ENCODE measurements at regions not wholly inside any gene's neighbourhood (a gene's known extent, or its start where the extent isn't known, plus 50 kb on each side); places are given as distances from the start of the nearest gene placed in this dataset.
"Not testable (repeated sequence)": the region's sequence is repeated elsewhere in the genome, so short reads cannot be mapped to it uniquely, and the experiment has no call there.

GRCh38 chr21:6428498-6429092 is 4092.8 kb upstream of the TPTE start:
- DNase-seq: not testable (repeated sequence)

GRCh38 chr21:6429924-6430323 is 4091.5 kb upstream of the TPTE start:
- DNase-seq: not testable (repeated sequence)

- DNase-seq: not testable (repeated sequence)
Observed at GRCh38 chr21:6433149-6433548, 4088.2 kb upstream of the TPTE start.

- DNase-seq: not testable (repeated sequence)
Observed at GRCh38 chr21:6436205-6436604, 4085.2 kb upstream of the TPTE start.

GRCh38 chr21:6436971-6437833 is 4084.2 kb upstream of the TPTE start:
- DNase-seq: not testable (repeated sequence)

GRCh38 chr21:6437834-6438187 is 4083.6 kb upstream of the TPTE start:
- DNase-seq: not testable (repeated sequence)

- DNase-seq: not testable (repeated sequence)
Observed at GRCh38 chr21:6439058-6439457, 4082.3 kb upstream of the TPTE start.

GRCh38 chr21:6454648-6455340 is 4066.6 kb upstream of the TPTE start:
- DNase-seq: not testable (repeated sequence)

- not testable (repeated sequence) for DNase-seq
Observed at GRCh38 chr21:6456011-6456661, 4065.2 kb upstream of the TPTE start.

- not testable (repeated sequence) for DNase-seq
Observed at GRCh38 chr21:6459761-6460160, 4061.6 kb upstream of the TPTE start.

- DNase-seq: not testable (repeated sequence)
Observed at GRCh38 chr21:6461358-6461757, 4060.0 kb upstream of the TPTE start.

GRCh38 chr21:6464419-6464818 is 4057.0 kb upstream of the TPTE start:
- not testable (repeated sequence) for DNase-seq

- DNase-seq: not testable (repeated sequence)
Observed at GRCh38 chr21:6466081-6466698, 4055.2 kb upstream of the TPTE start.

- not testable (repeated sequence) for DNase-seq
Observed at GRCh38 chr21:6466707-6467106, 4054.7 kb upstream of the TPTE start.

GRCh38 chr21:6467189-6467774 is 4054.1 kb upstream of the TPTE start:
- DNase-seq: not testable (repeated sequence)

GRCh38 chr21:6467907-6468306 is 4053.5 kb upstream of the TPTE start:
- DNase-seq: not testable (repeated sequence)

- not testable (repeated sequence) for DNase-seq
Observed at GRCh38 chr21:6468331-6468860, 4053.0 kb upstream of the TPTE start.

- not testable (repeated sequence) for DNase-seq
Observed at GRCh38 chr21:6474250-6474968, 4047.0 kb upstream of the TPTE start.

GRCh38 chr21:6481116-6481515 is 4040.3 kb upstream of the TPTE start:
- not testable (repeated sequence) for DNase-seq

GRCh38 chr21:6482616-6483015 is 4038.8 kb upstream of the TPTE start:
- DNase-seq: not testable (repeated sequence)

- not testable (repeated sequence) for DNase-seq
Observed at GRCh38 chr21:6483645-6484044, 4037.7 kb upstream of the TPTE start.
